Activated CD8-positive, alpha-beta T cell treated with anti-CD3 and anti-CD28 coated beads, Interleukin-2, amount 10 ng/mL, durations not matched to agents 7 days and 5 days (primary cell): ENCODE measurements at regions not wholly inside any gene's neighbourhood (a gene's known extent, or its start where the extent isn't known, plus 50 kb on each side); places are given as distances from the start of the nearest gene placed in this dataset.

Experiments
- ATAC-seq: fragments of 150-1000 bp; cut with Tn5 transposase; one replicate; pipeline ENCODE4 v1.10.0; 2021; ENCODE audit warnings: moderate library complexity
- CTCF ChIA-PET: fragments of 350-600 bp; sonication (Branson Sonifier 250); formaldehyde crosslinking; loops from one replicate; lab custom pipeline; 2021; ENCODE audit warnings: antibody characterized with exemption; lab: Charles Lee
- POLR2A ChIA-PET: fragments of 350-600 bp; sonication (Branson Sonifier 250); formaldehyde crosslinking; loops from one replicate; lab custom pipeline; 2021; ENCODE audit warnings: antibody characterized with exemption; lab: Charles Lee
- DNase-seq: peaks from one replicate; pipeline ENCODE4 v3.0.0-alpha.2; 2020
- H3K27ac Mint-ChIP-seq: one replicate; pipeline ENCODE4 v1.8.0; 2021; ENCODE audit warnings: mild to moderate bottlenecking, mixed read lengths
- H3K27me3 Mint-ChIP-seq: one replicate; pipeline ENCODE4 v1.8.0; 2021; ENCODE audit warnings: low read depth, mixed read lengths
- H3K36me3 Mint-ChIP-seq: one replicate; pipeline ENCODE4 v1.8.0; 2021; ENCODE audit warnings: low read depth, mixed read lengths
- H3K4me1 Mint-ChIP-seq: one replicate; pipeline ENCODE4 v1.8.0; 2021; ENCODE audit warnings: low read depth, mixed read lengths
- H3K4me3 Mint-ChIP-seq: one replicate; pipeline ENCODE4 v1.8.0; 2021; ENCODE audit warnings: mild to moderate bottlenecking, mixed read lengths
- H3K9me3 Mint-ChIP-seq: one replicate; pipeline ENCODE4 v1.8.0; 2022; ENCODE audit warnings: mixed read lengths; ENCODE audit not compliant: insufficient read depth

GRCh38 chr2:43106559-43107527 is 119.6 kb downstream of the ZFP36L2 start:
- H3K9me3 Mint-ChIP-seq: no peaks in the 10 kb centered on the region
- H3K27me3 Mint-ChIP-seq: no peaks in the 10 kb centered on the region
- ATAC-seq (no peak), DNase-seq (no peak)
- peaks cover 14% of the 10 kb centered on the region for H3K36me3 Mint-ChIP-seq
- H3K4me1 Mint-ChIP-seq: peaks cover 5% of the 10 kb centered on the region
- ChIA-PET POLR2A (no interaction called here), CTCF (interaction anchor here (0.6 kb wide), 1 partner anchor 531 kb away, joined by 4 read pairs; no protein-coding TSS in a partner anchor)
- H3K4me3 Mint-ChIP-seq: no peak overlapping the region
- peak overlapping the region; percentile 33 for H3K27ac Mint-ChIP-seq

- ChIA-PET POLR2A (no interaction called here), CTCF (no interaction called here)
- ATAC-seq: no peak
- Mint-ChIP-seq H3K27me3 (no peaks in the 10 kb centered on the region), H3K27ac (peak overlapping the region; percentile 43), H3K9me3 (no peaks in the 10 kb centered on the region), H3K4me3 (no peak overlapping the region), H3K4me1 (peaks cover 5% of the 10 kb centered on the region), H3K36me3 (peaks cover 14% of the 10 kb centered on the region)
- no peak for DNase-seq
Measured at GRCh38 chr2:43105586-43106558, 120.5 kb downstream of the ZFP36L2 start.

- POLR2A ChIA-PET: no interaction called here
- DNase-seq (no peak), ATAC-seq (no peak)
- H3K27ac Mint-ChIP-seq: no peak overlapping the region
- H3K4me3 Mint-ChIP-seq: no peak overlapping the region
- peaks cover 5% of the 10 kb centered on the region for H3K4me1 Mint-ChIP-seq
- H3K9me3 Mint-ChIP-seq: no peaks in the 10 kb centered on the region
- CTCF ChIA-PET: interaction anchor here (0.9 to 1.8 kb wide), 2 partner anchors 23 to 124 kb away, joined by 3 to 5 read pairs; no protein-coding TSS in a partner anchor
- no peaks in the 10 kb centered on the region for H3K27me3 Mint-ChIP-seq
- peaks cover 14% of the 10 kb centered on the region for H3K36me3 Mint-ChIP-seq
Measured at GRCh38 chr2:43104763-43105162, 121.6 kb downstream of the ZFP36L2 start.

- no peaks in the 10 kb centered on the region for H3K9me3 Mint-ChIP-seq
- no peak overlapping the region for H3K27ac Mint-ChIP-seq
- peaks cover 5% of the 10 kb centered on the region for H3K4me1 Mint-ChIP-seq
- no peak for DNase-seq
- ChIA-PET POLR2A (no interaction called here), CTCF (interaction anchor here (0.9 to 1.8 kb wide), 2 partner anchors 23 to 125 kb away, joined by 3 to 5 read pairs; no protein-coding TSS in a partner anchor)
- H3K36me3 Mint-ChIP-seq: peaks cover 14% of the 10 kb centered on the region
- no peak overlapping the region for H3K4me3 Mint-ChIP-seq
- no peaks in the 10 kb centered on the region for H3K27me3 Mint-ChIP-seq
- no peak for ATAC-seq
Measured at GRCh38 chr2:43104106-43104505, 122.3 kb downstream of the ZFP36L2 start.

- ChIA-PET CTCF (interaction anchor here (0.7 kb wide), 1 partner anchor 239 kb away, joined by 3 read pairs; no protein-coding TSS in a partner anchor), POLR2A (no interaction called here)
- DNase-seq: no peak
- Mint-ChIP-seq H3K4me3 (no peak overlapping the region), H3K4me1 (peaks cover 5% of the 10 kb centered on the region), H3K9me3 (no peaks in the 10 kb centered on the region), H3K27me3 (no peaks in the 10 kb centered on the region), H3K27ac (no peak overlapping the region), H3K36me3 (peaks cover 14% of the 10 kb centered on the region)
- ATAC-seq: no peak
Measured at GRCh38 chr2:43103093-43103404, 123.4 kb downstream of the ZFP36L2 start.

GRCh38 chr2:43102366-43103092 is 123.9 kb downstream of the ZFP36L2 start:
- Mint-ChIP-seq H3K4me3 (no peak overlapping the region), H3K27me3 (no peaks in the 10 kb centered on the region), H3K27ac (no peak overlapping the region), H3K9me3 (no peaks in the 10 kb centered on the region), H3K36me3 (peaks cover 14% of the 10 kb centered on the region), H3K4me1 (peaks cover 5% of the 10 kb centered on the region)
- POLR2A ChIA-PET: no interaction called here
- CTCF ChIA-PET: interaction anchor here (0.7 kb wide), 1 partner anchor 239 kb away, joined by 3 read pairs; no protein-coding TSS in a partner anchor
- ATAC-seq (no peak), DNase-seq (no peak)

GRCh38 chr2:43101751-43102150 is 124.7 kb downstream of the ZFP36L2 start:
- Mint-ChIP-seq H3K4me1 (peaks cover 3% of the 10 kb centered on the region), H3K9me3 (no peaks in the 10 kb centered on the region), H3K4me3 (no peak overlapping the region), H3K27me3 (no peaks in the 10 kb centered on the region), H3K36me3 (peaks cover 13% of the 10 kb centered on the region), H3K27ac (no peak overlapping the region)
- no peak for ATAC-seq
- CTCF ChIA-PET: no interaction called here
- DNase-seq: no peak
- POLR2A ChIA-PET: no interaction called here

GRCh38 chr2:43100883-43101662 is 125.3 kb downstream of the ZFP36L2 start:
- Mint-ChIP-seq H3K27me3 (no peaks in the 10 kb centered on the region), H3K4me3 (no peak overlapping the region), H3K27ac (no peak overlapping the region), H3K4me1 (peaks cover 3% of the 10 kb centered on the region), H3K9me3 (no peaks in the 10 kb centered on the region), H3K36me3 (peaks cover 12% of the 10 kb centered on the region)
- DNase-seq (no peak), ATAC-seq (no peak)
- ChIA-PET POLR2A (no interaction called here), CTCF (no interaction called here)

GRCh38 chr2:43100362-43100882 is 126.0 kb downstream of the ZFP36L2 start:
- H3K4me3 Mint-ChIP-seq: no peak overlapping the region
- ATAC-seq (no peak), DNase-seq (no peak)
- no peaks in the 10 kb centered on the region for H3K9me3 Mint-ChIP-seq
- H3K27ac Mint-ChIP-seq: no peak overlapping the region
- H3K4me1 Mint-ChIP-seq: no peaks in the 10 kb centered on the region
- H3K36me3 Mint-ChIP-seq: peaks cover 11% of the 10 kb centered on the region
- CTCF ChIA-PET: no interaction called here
- POLR2A ChIA-PET: no interaction called here
- H3K27me3 Mint-ChIP-seq: no peaks in the 10 kb centered on the region

GRCh38 chr2:43099797-43100196 is 126.6 kb downstream of the ZFP36L2 start:
- H3K4me3 Mint-ChIP-seq: no peak overlapping the region
- ATAC-seq (no peak), DNase-seq (no peak)
- POLR2A ChIA-PET: no interaction called here
- H3K4me1 Mint-ChIP-seq: no peaks in the 10 kb centered on the region
- CTCF ChIA-PET: no interaction called here
- no peaks in the 10 kb centered on the region for H3K9me3 Mint-ChIP-seq
- peaks cover 10% of the 10 kb centered on the region for H3K36me3 Mint-ChIP-seq
- H3K27me3 Mint-ChIP-seq: no peaks in the 10 kb centered on the region
- H3K27ac Mint-ChIP-seq: no peak overlapping the region
